Epithelial cell of proximal tubule (primary cell): ENCODE measurements at regions not wholly inside any gene's neighbourhood (a gene's known extent, or its start where the extent isn't known, plus 50 kb on each side); places are given as distances from the start of the nearest gene placed in this dataset.

ENCODE experiments used
- DNase-seq: peaks from one replicate; pipeline ENCODE4 v3.0.0-alpha.2; 2011; ENCODE audit warnings: low read depth
- H3K4me3 ChIP-seq: 2 replicates; pipeline ENCODE4 v1.5.1; 2011; ENCODE audit warnings: low read depth, mild to moderate bottlenecking, low read length
- TF ChIP-seq, protein P1 (sequence below): conservative IDR thresholded peaks from 2 replicates; pipeline ENCODE4 v1.5.1; 2012; ENCODE audit warnings: low read depth, mild to moderate bottlenecking, low read length

GRCh38 chr4:62243895-62244294, 1043.8 kb downstream of the ADGRL3 start:
- no peak for DNase-seq
- no peak overlapping the region for H3K4me3 ChIP-seq
- TF ChIP-seq, protein P1, sequence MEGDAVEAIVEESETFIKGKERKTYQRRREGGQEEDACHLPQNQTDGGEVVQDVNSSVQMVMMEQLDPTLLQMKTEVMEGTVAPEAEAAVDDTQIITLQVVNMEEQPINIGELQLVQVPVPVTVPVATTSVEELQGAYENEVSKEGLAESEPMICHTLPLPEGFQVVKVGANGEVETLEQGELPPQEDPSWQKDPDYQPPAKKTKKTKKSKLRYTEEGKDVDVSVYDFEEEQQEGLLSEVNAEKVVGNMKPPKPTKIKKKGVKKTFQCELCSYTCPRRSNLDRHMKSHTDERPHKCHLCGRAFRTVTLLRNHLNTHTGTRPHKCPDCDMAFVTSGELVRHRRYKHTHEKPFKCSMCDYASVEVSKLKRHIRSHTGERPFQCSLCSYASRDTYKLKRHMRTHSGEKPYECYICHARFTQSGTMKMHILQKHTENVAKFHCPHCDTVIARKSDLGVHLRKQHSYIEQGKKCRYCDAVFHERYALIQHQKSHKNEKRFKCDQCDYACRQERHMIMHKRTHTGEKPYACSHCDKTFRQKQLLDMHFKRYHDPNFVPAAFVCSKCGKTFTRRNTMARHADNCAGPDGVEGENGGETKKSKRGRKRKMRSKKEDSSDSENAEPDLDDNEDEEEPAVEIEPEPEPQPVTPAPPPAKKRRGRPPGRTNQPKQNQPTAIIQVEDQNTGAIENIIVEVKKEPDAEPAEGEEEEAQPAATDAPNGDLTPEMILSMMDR = no peak

DNA sequence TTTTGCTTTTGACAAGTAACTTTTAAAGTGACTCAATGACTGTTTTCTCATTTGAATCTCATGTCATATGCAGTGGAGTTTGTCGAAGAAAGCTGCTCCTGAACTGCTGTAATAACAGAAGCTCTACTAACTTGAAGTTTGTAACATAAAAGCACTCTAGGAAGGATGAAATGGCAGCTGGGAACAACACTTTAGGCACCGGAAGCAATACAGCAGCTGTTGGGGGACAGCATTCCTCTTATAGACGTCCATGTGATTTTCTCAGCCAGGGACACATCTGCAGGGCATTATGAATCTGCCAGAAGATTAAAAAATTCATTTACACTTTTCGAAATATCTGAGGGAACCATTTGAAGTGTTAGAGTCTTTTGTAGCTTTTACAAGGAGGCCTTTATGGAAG, 1035.8 kb downstream of the ADGRL3 start:
- DNase-seq = no peak
- TF ChIP-seq, protein P1 = no peak
- H3K4me3 ChIP-seq = no peak overlapping the region

DNA sequence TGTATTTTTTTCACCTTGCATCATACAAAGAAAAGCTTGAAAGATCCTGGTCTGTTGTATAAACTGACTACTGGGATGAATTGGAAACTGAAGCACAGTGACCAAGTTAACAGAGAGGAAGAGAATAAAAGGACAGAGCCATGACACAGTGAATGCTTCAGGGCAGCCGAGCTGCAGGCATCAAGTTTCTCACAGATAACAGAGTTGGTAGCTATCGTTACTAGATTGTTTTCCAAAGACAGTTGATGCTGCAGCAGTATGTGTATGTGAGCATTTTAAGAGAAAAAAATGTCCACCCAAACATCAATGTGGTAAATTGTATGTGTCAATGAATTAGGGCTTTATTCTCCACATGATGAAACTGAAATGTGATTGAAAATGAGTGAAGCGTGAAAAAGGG, 1032.7 kb downstream of the ADGRL3 start:
- H3K4me3 ChIP-seq = no peak overlapping the region
- TF ChIP-seq, protein P1 = no peak
- DNase-seq = no peak

GRCh38 chr4:62231994-62232393, 1031.9 kb downstream of the ADGRL3 start:
- no peak for DNase-seq
- TF ChIP-seq, protein P1 = no peak
- no peak overlapping the region for H3K4me3 ChIP-seq

DNA sequence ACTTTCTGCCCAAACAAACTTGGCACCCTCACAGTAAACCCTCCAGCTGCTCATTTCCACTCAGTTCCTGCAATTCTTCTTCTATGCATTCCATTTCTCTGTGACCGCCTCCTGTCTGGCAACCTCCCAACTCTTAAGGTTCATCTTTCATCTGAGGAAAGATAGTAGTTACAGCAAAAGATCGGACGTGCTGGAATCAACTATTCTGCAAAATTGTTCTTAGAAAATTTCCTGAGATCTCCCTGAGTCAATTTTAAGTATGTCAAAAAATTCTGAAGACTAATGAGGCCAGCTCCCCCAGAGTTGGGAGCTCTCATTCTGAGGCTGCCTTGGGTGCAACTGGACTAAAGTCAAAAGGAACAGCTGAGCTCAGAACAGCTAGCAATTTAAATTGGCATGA, 1026.0 kb downstream of the ADGRL3 start:
- no peak overlapping the region for H3K4me3 ChIP-seq
- DNase-seq = no peak
- TF ChIP-seq, protein P1 = no peak

DNA sequence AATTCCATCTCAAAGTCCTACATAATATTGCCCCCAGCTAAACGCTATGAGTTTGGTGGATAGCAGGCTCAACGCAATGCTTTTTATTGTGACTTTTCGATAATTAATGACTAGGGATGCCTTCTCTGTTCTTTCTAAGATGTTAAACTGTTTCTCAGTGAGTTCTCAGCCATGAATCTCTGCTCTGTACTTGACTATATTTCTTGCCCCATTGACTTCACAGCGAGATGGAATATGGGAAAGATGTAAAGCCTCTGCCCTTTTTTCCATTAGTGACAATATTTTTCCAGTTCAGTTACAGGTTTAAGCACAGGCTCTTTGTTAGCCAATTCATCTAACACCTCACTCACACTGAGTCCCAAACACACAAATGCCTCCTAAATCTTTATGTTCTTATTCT, 1022.0 kb downstream of the ADGRL3 start:
- DNase-seq = no peak
- TF ChIP-seq, protein P1 = no peak
- no peak overlapping the region for H3K4me3 ChIP-seq

GRCh38 chr4:62210486-62210885, 1010.4 kb downstream of the ADGRL3 start:
- H3K4me3 ChIP-seq = no peak overlapping the region
- TF ChIP-seq, protein P1 = no peak
- DNase-seq = no peak
